HepG2 (cell line): ENCODE measurements at regions not wholly inside any gene's neighbourhood (a gene's known extent, or its start where the extent isn't known, plus 50 kb on each side); places are given as distances from the start of the nearest gene placed in this dataset.

Experiments used
- CTCF ChIP-seq: sonication (generic); formaldehyde crosslinking; IDR thresholded peaks from 2 replicates; pipeline ENCODE4 v1.5.0; 2020; ENCODE audit warnings: mild to moderate bottlenecking, missing genetic modification reagents, moderate library complexity
- JUND ChIP-seq: sonication (generic); formaldehyde crosslinking; IDR thresholded peaks from 2 replicates; pipeline ENCODE4 v1.8.0; 2022; ENCODE audit warnings: mild to moderate bottlenecking, missing genetic modification reagents
- ZNF274 ChIP-seq: sonication (generic); formaldehyde crosslinking; IDR thresholded peaks from 2 replicates; pipeline ENCODE4 v1.5.1; 2020; ENCODE audit warnings: mild to moderate bottlenecking, missing genetic modification reagents

- TF ChIP-seq CTCF (CRISPR knock-in tag) = no peak
- TF ChIP-seq JUND (CRISPR knock-in tag) = no peak
- no peak for TF ChIP-seq ZNF274 (CRISPR knock-in tag)
These were observed 110.1 kb upstream of the FAR2 start for GRCh38 chr12:29039013-29039412.
